KMS-11 (cell line): ENCODE measurements at regions not wholly inside any gene's neighbourhood (a gene's known extent, or its start where the extent isn't known, plus 50 kb on each side); places are given as distances from the start of the nearest gene placed in this dataset.
"Not testable (repeated sequence)": the region's sequence is repeated elsewhere in the genome, so short reads cannot be mapped to it uniquely, and the experiment has no call there.

Experiments used
- H2AFZ ChIP-seq: fragments of 200-600 bp; sonication (generic); 2 replicates; pipeline ENCODE4 v1.6.1; 2016; ENCODE audit warnings: antibody characterized with exemption, mixed run types, low read depth
- H3K27ac ChIP-seq: fragments of 200-600 bp; sonication (generic); 2 replicates; pipeline ENCODE4 v1.6.1; 2016; ENCODE audit warnings: mild to moderate bottlenecking, mixed run types
- H3K27me3 ChIP-seq: fragments of 200-600 bp; sonication (generic); 2 replicates; pipeline ENCODE4 v1.6.1; 2017; ENCODE audit warnings: mild to moderate bottlenecking, low read depth, mixed run types, moderate library complexity; ENCODE audit not compliant: insufficient read depth
- H3K36me3 ChIP-seq: fragments of 200-600 bp; sonication (generic); 2 replicates; pipeline ENCODE4 v1.6.1; 2017; ENCODE audit warnings: mild to moderate bottlenecking, mixed run types; ENCODE audit not compliant: insufficient read depth
- H3K4me1 ChIP-seq: fragments of 200-600 bp; sonication (generic); 2 replicates; pipeline ENCODE4 v1.6.1; 2016; ENCODE audit warnings: mild to moderate bottlenecking, low read depth, mixed run types; ENCODE audit not compliant: poor library complexity, severe bottlenecking
- H3K4me2 ChIP-seq: fragments of 200-600 bp; sonication (generic); 2 replicates; pipeline ENCODE4 v1.7.0; 2016; ENCODE audit warnings: mild to moderate bottlenecking, mixed run types
- H3K4me3 ChIP-seq: fragments of 200-600 bp; sonication (generic); IDR thresholded peaks from 2 replicates; pipeline ENCODE4 v1.6.1; 2017; ENCODE audit warnings: low read depth, low read length, mixed read lengths; ENCODE audit not compliant: insufficient read depth
- H3K79me2 ChIP-seq: fragments of 200-600 bp; sonication (generic); 2 replicates; pipeline ENCODE4 v1.6.1; 2016; ENCODE audit warnings: low read depth, mixed run types; ENCODE audit not compliant: insufficient read depth
- H3K9ac ChIP-seq: fragments of 200-600 bp; sonication (generic); 2 replicates; pipeline ENCODE4 v1.6.1; 2016; ENCODE audit warnings: mild to moderate bottlenecking, mixed run types
- H4K20me1 ChIP-seq: fragments of 200-600 bp; sonication (generic); 2 replicates; pipeline ENCODE4 v1.6.1; 2016; ENCODE audit warnings: mild to moderate bottlenecking, mixed run types; ENCODE audit not compliant: insufficient read depth

DNA sequence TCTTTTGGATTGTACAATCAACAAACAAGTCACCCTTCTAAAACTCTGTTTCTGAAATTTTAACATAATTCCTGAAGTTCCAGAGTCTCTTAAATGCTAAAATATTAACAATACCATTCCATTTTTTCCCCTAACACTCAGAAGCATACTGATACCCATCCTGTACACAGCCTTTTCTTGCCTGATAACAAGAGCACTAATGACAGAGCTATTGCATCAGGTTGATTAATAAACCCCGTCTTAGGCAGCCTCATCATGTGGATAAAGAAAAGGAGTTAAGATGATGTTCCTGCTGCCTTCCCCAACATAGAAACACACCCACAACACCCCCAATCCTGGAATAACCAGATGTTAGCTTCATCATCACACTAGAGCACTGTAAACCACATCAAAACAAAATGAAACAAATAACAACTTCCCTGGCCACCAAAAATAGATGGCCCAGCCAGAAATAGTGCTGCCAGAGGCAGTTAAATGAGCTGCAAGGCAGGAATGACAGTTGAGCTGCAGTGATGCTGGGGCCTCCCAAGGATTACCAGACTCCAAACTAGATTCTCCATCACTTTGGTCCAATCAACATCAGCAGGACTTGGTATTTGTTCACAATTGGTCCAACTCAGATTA, 93.8 kb upstream of the NBPF26 start:
- H3K27me3 ChIP-seq, H3K36me3 ChIP-seq, H4K20me1 ChIP-seq, H3K4me1 ChIP-seq, H3K79me2 ChIP-seq, H3K27ac ChIP-seq, H3K9ac ChIP-seq, H3K4me3 ChIP-seq, H2AFZ ChIP-seq, H3K4me2 ChIP-seq: not testable (repeated sequence)

- H3K79me2 ChIP-seq, H3K9ac ChIP-seq: not testable (repeated sequence)
Measured at GRCh38 chr1:120634816-120635806, 88.6 kb upstream of the NBPF26 start.

DNA sequence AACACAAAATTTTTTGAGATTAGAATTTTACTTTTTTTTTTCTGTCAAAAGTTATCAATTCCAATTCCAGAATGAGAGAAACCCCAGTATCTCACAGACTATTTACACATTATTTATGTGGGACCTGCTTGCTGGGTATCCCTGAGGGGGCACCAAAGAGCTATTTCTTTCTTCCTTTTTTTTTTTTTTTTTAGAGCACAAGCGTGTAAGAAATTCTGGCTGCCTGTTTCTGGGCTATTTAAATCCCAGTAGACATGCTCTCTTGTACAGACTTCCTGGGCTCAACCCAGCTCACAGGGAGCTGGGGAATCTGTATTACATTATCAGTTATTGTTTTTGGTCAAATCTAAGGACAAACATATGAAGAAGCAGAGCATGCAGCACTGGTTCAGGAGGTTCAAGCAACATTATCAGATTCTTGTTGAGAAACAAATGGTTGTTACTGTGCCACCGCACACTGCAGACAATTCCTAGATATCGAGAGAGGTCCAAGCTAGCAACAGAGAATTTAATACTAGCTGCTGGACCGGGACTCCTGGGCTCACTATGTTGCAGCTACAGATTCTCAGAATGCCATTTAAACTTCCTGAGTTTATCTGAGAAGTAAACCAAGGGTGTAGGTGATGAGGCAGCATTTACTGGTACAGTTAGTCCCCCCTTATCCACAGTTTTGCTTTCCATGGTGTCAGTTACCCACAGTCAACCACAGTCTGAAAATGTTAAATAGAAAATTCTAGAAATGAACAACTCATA, 83.3 kb upstream of the NBPF26 start:
- not testable (repeated sequence) for H3K36me3 ChIP-seq, H3K79me2 ChIP-seq

More at GRCh38 chr1:120634816-120635806, 88.6 kb upstream of the NBPF26 start:
- H2AFZ ChIP-seq, H3K27ac ChIP-seq, H3K27me3 ChIP-seq, H3K4me3 ChIP-seq, H3K36me3 ChIP-seq, H3K4me1 ChIP-seq, H4K20me1 ChIP-seq, H3K4me2 ChIP-seq: not testable (repeated sequence)

DNA sequence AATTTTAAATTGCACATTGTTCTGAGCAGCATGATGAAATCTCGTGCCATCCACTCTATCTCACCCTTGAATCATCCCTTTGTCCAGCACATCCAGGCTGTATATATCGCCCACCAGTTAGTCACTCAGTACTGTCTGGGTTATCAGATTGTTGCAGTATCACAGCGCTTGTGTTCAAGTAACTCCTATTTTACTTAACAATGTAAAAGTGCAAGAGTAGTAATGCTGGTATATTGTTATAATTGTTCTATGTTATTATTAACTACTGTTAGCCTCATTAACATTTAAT, 82.8 kb upstream of the NBPF26 start:
- H3K79me2 ChIP-seq, H3K9ac ChIP-seq, H4K20me1 ChIP-seq, H3K4me1 ChIP-seq, H3K4me2 ChIP-seq, H2AFZ ChIP-seq, H3K4me3 ChIP-seq, H3K27ac ChIP-seq, H3K36me3 ChIP-seq, H3K27me3 ChIP-seq: not testable (repeated sequence)

More for the DNA sequence above, 83.3 kb upstream of the NBPF26 start:
- not testable (repeated sequence) for H3K27me3 ChIP-seq, H3K27ac ChIP-seq, H3K4me3 ChIP-seq, H3K4me2 ChIP-seq, H2AFZ ChIP-seq, H4K20me1 ChIP-seq, H3K9ac ChIP-seq, H3K4me1 ChIP-seq

DNA sequence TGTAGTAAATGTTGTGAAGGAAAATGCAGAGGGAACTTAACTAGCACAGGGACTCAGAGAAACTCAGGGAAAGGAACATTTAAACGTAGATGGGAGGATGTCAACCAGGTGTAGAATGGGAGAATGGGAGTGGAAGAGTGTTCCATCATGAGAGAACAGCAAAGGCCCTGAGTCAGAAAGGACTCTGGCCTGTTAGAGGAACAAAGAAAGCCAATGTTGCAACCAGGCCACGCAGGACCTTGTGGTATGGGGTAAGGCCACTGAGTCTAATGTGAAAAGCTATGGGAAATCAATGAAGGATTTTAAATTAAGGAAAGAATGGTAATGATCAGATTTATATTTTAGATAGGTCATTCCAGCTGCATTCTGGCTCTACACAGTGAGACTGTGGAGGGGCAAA, 76.6 kb upstream of the NBPF26 start:
- not testable (repeated sequence) for H3K4me1 ChIP-seq, H3K79me2 ChIP-seq, H4K20me1 ChIP-seq, H3K4me3 ChIP-seq, H2AFZ ChIP-seq, H3K9ac ChIP-seq, H3K27me3 ChIP-seq, H3K4me2 ChIP-seq, H3K36me3 ChIP-seq, H3K27ac ChIP-seq

- H3K4me1 ChIP-seq, H3K9ac ChIP-seq, H3K4me3 ChIP-seq, H3K27ac ChIP-seq, H4K20me1 ChIP-seq, H3K27me3 ChIP-seq, H2AFZ ChIP-seq, H3K79me2 ChIP-seq, H3K36me3 ChIP-seq, H3K4me2 ChIP-seq: not testable (repeated sequence)
Measured at GRCh38 chr1:120648915-120649623, 74.7 kb upstream of the NBPF26 start.

- not testable (repeated sequence) for H3K36me3 ChIP-seq, H3K4me1 ChIP-seq, H4K20me1 ChIP-seq, H3K79me2 ChIP-seq, H2AFZ ChIP-seq, H3K4me3 ChIP-seq, H3K4me2 ChIP-seq, H3K27me3 ChIP-seq, H3K9ac ChIP-seq, H3K27ac ChIP-seq
Measured at GRCh38 chr1:120649730-120650129, 74.0 kb upstream of the NBPF26 start.

GRCh38 chr1:120654114-120654513, 69.6 kb upstream of the NBPF26 start:
- H3K27me3 ChIP-seq, H3K36me3 ChIP-seq, H3K79me2 ChIP-seq, H3K4me3 ChIP-seq, H3K4me1 ChIP-seq, H4K20me1 ChIP-seq, H3K27ac ChIP-seq, H3K4me2 ChIP-seq, H3K9ac ChIP-seq, H2AFZ ChIP-seq: not testable (repeated sequence)

GRCh38 chr1:120655394-120655793, 68.4 kb upstream of the NBPF26 start:
- H2AFZ ChIP-seq, H3K27me3 ChIP-seq, H3K79me2 ChIP-seq, H3K36me3 ChIP-seq, H4K20me1 ChIP-seq, H3K4me1 ChIP-seq, H3K27ac ChIP-seq, H3K4me2 ChIP-seq, H3K9ac ChIP-seq, H3K4me3 ChIP-seq: not testable (repeated sequence)
